Activated CD4-positive, alpha-beta T cell treated with anti-CD3 and anti-CD28 coated beads for 1 hour (primary cell): ENCODE measurements at regions not wholly inside any gene's neighbourhood (a gene's known extent, or its start where the extent isn't known, plus 50 kb on each side); places are given as distances from the start of the nearest gene placed in this dataset.
"Not testable (repeated sequence)": the region's sequence is repeated elsewhere in the genome, so short reads cannot be mapped to it uniquely, and the experiment has no call there.

Source experiments
- DNase-seq: peaks from one replicate; pipeline ENCODE4 v3.0.0-alpha.2; 2020

- no peak for DNase-seq
Observed at GRCh38 chr11:37474889-37475288, 876.9 kb upstream of the RAG2 start.

DNA sequence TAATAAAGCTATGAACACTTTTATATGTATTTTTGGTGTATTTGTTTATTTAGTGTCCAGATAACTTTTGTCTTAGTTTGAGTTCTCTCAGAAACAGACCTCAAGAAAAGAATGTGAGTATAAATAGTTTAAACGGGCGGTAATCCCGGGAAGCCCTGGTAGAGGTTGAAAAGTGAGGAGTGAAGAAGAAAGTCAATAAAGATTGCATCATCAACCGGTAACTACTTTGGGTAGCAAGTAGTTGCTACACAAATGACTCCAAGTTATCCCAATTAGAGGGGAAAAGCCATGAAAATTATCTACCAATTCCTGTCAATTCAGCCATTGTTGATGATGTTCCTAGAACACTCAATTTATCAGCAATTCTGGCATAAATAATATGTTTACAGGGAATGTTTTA is 870.3 kb upstream of the RAG2 start:
- DNase-seq, result no peak

GRCh38 chr11:37465221-37465620 is 867.2 kb upstream of the RAG2 start:
- no peak for DNase-seq

GRCh38 chr11:37459456-37459855 is 861.4 kb upstream of the RAG2 start:
- DNase-seq, result no peak

DNA sequence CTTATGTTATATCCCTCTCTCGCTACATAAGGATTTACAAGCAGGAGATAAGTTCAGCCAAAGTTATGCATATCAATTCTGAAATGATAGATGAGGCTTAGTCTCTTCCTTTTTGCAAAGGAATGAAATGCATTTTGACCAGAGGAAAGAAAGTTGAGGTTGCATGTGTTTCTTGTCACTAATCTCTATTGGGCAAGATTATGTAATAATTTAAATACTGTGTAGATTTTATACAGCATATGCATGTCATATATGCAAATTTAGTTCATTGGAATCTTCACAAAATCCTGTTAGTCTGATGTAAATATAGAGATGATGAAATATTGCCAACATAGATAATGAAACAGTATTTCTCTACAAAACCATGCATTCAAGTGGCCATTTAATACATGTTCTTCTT is 858.7 kb upstream of the RAG2 start:
- DNase-seq, result no peak

GRCh38 chr11:37451903-37452302 is 853.9 kb upstream of the RAG2 start:
- no peak for DNase-seq

DNA sequence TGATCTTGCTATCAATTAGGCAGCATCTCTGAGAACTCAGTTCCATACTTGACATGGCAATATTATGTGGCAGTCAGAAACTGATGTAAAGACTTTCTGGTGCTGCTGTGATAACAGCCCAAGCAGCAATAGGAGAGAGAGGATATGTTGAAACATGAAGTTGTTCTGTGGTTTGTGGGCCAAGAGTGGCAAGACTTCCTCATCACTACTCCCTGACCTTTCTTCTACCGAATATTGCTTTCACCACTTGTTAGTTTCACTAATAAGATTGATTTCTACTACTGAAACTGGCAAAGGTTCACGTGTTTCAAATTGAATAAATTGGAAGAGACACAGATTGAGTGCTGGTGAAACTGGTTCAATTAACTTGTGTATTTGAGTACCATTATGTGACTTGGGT is 852.6 kb upstream of the RAG2 start:
- DNase-seq, result no peak

DNA sequence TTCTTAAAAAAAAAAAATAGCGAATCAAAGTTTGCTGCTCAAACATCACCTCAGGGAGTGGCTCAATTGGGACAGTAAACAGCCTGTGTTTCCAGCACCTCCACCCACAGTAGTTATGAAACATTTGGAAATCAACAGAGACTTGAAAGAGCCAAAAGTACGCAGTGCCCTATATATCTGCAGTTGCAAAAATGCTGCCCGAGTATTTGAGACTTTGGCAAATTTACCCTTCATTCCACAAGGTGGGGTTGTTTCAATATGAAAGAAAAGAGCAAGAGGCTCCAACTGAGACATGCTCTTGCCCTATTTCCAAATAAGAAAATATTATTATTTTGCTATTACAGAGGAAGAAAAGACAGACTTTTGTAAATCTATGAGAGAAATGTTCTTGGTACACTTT is 851.1 kb upstream of the RAG2 start:
- no peak for DNase-seq

DNA sequence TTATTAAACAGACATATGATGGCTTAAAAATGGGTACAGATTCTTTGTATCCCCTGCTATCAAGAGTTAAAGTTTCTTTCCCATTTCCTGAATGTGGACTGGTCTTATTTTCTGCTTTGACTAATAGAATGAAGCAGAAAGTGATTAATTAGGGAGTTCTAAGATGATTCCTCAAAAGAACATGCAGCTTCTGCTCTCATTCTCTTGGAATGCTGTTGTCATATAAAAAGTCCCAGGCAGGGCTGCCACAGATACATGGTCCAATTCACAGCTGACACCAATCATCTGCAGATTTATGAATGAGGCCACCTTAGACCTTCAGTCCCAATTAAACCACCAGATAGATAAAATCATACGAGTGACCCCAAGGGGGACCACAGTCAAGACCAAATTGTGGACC is 844.5 kb upstream of the RAG2 start:
- DNase-seq, result no peak

DNA sequence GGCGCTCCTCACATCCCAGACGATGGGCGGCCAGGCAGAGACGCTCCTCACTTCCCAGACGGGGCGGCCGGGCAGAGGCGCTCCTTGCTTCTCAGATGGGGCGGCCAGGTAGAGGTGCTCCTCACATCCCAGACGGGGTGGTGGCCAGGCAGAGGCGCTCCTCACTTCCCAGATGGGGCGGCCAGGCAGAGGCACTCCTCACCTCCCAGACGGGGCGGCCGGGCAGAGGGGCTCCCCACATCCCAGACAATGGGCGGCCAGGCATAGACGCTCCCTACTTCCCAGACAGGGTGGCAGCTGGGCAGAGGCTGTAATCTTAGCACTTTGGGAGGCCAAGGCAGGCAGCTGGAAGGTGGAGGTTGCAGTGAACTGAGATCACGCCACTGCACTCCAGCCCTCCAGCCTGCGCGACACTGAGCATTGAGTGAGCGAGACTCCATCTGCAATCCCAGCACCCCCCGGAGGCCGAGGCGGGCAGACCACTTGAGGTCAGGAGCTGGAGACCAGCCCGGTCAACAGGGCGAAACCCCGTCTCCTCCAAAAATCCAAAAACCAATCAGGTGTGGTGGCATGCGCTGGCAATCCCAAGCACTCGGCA is 833.7 kb upstream of the RAG2 start:
- DNase-seq, result not testable (repeated sequence)

DNA sequence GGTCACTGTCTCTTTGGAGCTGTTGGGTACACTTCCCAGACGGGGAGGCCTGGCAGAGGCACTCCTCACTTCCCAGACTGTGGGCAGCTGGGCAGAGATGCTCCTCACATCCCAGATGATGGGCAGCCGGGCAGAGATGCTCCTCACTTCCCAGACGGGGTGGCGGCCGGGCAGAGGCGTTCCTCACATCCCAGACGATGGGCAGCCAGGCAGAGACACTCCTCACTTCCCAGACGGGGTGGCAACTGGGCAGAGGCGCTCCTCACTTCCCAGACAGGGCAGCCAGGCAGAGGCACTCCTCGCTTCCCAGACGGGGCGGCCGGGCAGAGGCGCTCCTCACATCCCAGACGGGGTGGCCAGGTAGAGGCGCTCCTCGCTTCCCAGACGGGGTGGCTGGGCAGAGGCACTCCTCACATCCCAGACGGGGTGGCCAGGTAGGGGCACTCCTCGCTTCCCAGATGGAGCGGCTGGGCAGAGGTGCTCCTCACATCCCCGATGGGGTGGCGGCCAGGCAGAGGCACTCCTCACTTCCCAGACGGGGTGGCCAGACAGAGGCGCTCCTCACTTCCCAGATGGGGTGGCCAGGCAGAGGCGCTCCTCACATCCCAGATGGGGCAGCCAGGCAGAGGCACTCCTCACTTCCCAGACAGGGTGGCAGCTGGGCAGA is 833.1 kb upstream of the RAG2 start:
- not testable (repeated sequence) for DNase-seq

GRCh38 chr11:37422511-37422910 is 824.5 kb upstream of the RAG2 start:
- DNase-seq, result no peak

DNA sequence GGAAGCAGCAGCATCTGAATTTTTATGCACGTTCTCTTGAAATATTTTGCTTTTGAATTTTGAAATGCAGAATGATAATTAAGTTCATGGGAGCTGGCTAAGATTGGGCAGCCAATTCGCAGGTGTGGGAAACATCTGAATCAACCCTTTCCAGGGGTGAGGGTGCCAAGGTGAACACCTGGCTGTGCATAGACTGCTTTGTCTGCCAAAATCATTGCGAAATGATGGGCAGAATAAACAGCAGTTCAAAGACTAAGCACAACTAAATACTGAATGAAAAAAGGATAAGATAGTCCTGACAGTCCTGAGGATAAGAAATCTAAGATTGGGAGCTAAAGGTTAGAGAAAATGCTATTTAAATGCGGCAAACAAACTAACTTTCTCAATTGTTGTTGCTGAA is 813.3 kb upstream of the RAG2 start:
- DNase-seq, result no peak

- no peak for DNase-seq
Observed at GRCh38 chr11:37409124-37409523, 811.1 kb upstream of the RAG2 start.

DNA sequence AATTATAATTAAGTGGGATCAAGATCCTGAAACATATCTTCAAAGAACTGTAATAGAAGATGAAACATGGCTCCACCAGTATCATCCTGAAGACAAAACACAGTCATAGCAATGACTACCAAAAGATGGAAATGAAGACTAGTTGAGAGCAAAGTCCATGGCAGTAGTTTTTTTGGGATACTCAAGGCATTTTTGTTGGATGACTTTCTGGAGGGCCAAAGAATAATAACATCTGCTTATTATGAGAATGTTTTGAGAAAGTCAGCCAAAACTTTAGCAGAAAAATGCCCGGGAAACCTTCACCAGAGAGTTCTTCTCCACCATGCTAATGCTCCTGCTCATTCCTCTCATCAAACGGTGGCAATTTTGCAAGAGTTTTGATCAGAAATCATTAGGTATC is 809.4 kb upstream of the RAG2 start:
- DNase-seq, result no peak

- DNase-seq, result no peak
Observed at GRCh38 chr11:37406651-37407050, 808.6 kb upstream of the RAG2 start.

- no peak for DNase-seq
Observed at GRCh38 chr11:37404231-37404630, 806.2 kb upstream of the RAG2 start.

GRCh38 chr11:37402663-37403062 is 804.6 kb upstream of the RAG2 start:
- no peak for DNase-seq

DNA sequence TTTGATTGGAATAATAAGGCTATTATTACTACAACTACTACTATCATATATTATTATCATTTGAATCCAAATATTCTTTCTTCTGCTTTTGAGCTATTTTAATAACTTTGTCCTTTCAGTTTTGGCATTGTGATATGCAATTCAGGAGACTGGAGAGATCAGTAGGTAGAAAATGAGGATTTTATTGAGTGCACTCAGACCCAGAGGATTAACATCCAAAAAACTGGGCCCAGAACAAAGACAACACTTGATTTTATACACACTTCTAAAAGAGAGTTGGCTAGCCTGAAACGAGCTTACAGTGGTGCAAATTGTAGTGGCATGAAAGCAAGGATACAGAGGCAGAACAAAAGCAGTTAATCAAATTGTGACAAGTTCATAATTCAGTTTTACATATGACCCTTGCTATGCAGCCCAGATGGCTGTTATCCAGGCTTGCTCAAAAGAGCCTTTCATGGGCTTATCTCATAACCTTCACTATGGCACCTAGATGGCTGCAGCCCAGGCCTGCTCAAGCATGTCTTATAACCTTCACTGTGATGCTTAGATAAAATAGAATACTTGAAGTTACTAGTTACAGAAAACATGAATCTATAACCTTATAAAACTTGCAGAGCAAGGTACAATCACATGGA is 796.3 kb upstream of the RAG2 start:
- DNase-seq, result no peak

- no peak for DNase-seq
Observed at GRCh38 chr11:37391615-37392014, 793.6 kb upstream of the RAG2 start.

- no peak for DNase-seq
Observed at GRCh38 chr11:37390576-37391083, 792.6 kb upstream of the RAG2 start.

DNA sequence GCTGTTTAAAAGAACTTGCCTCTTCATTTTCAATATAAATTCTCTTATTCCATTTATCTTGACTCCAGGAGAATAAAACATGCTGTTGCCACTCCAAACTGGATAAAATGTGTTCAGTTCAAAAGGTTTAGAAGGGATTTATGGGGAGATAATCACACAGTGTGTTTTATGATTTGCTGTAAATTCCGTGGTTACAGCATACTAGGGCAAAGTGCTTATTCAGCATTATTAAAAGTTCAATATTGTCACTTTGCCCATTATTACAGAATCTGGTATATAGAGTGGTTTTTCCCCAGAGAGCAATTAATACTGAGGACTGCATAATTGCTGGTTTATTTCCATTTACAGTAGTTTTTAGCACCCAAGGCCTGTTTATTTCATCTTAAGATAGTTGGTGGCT is 780.9 kb upstream of the RAG2 start:
- no peak for DNase-seq

- no peak for DNase-seq
Observed at GRCh38 chr11:37372667-37373066, 774.6 kb upstream of the RAG2 start.

DNA sequence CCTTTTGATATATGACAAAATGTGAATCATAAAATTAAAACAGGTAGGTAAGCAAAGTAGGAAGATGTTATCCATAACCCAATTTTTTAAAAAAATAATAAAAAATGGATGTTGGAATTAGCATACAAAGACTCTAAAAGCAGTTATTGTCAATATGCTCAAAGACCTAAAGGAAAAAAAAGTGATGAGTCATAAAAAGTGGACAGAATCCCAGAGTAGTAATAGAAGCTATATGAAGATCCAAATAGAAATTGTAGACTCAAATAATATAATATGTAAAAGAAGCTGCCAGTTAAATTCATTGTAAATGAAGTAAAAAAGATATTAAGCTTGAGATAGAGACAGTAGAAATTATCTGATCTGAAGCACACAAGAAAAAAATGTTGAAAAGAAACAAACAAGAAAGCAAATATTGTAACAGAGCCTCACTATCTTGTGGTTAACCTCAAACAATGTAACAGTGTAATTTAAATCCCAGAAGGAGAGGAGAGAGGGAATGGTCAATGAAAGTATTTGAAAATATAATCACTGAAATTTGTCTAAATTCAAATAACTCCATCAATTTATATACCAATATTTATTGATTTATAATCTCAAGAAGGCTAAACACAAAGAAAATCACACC is 773.4 kb upstream of the RAG2 start:
- DNase-seq, result no peak
